CD4-positive, CD25-positive, alpha-beta regulatory T cell (primary cell): ENCODE measurements at regions not wholly inside any gene's neighbourhood (a gene's known extent, or its start where the extent isn't known, plus 50 kb on each side); places are given as distances from the start of the nearest gene placed in this dataset.

Source experiments
- ATAC-seq, 2 donors: fragments of 150-1000 bp; cut with Tn5 transposase; one replicate each; pipeline ENCODE4 v1.10.0; 2021; ENCODE audit warnings: low read depth in 2 of 2, moderate number of reproducible peaks in 2 of 2, moderate library complexity in 1 of 2
- DNase-seq, 3 donors: peaks; one replicate each; pipeline versions ENCODE4 v3.0.0 to v3.0.0-alpha.2; 2012 to 2022; ENCODE audit warnings: mixed read lengths in 1 of 3
- H3K27ac ChIP-seq: one replicate; pipeline ENCODE4 v1.7.0; 2013; ENCODE audit warnings: mild to moderate bottlenecking, low read length; ENCODE audit not compliant: insufficient read depth, poor library complexity, severe bottlenecking
- H3K27me3 ChIP-seq: one replicate; pipeline ENCODE4 v1.7.0; 2013; ENCODE audit warnings: low read length; ENCODE audit not compliant: control insufficient read depth, insufficient read depth
- H3K36me3 ChIP-seq: one replicate; pipeline ENCODE4 v1.7.0; 2013; ENCODE audit warnings: mild to moderate bottlenecking, low read length, moderate library complexity; ENCODE audit not compliant: control insufficient read depth, insufficient read depth
- H3K4me1 ChIP-seq: 2 replicates; pipeline ENCODE4 v1.7.0; 2013; ENCODE audit warnings: mild to moderate bottlenecking, low read length; ENCODE audit not compliant: insufficient read depth, control insufficient read depth, poor library complexity, severe bottlenecking
- H3K4me3 ChIP-seq: one replicate; pipeline ENCODE4 v1.7.0; 2013; ENCODE audit warnings: low read depth, mild to moderate bottlenecking, low read length, moderate library complexity
- H3K9me3 ChIP-seq, 2 experiments: 1 replicate in 1 of 2; 2 replicates in 1 of 2; pipeline ENCODE4 v1.7.0; 2013; ENCODE audit warnings: low read length in 2 of 2, mild to moderate bottlenecking in 1 of 2, moderate library complexity in 1 of 2; ENCODE audit not compliant: control insufficient read depth in 2 of 2
- H3K27ac Mint-ChIP-seq, 3 donors: one replicate each; pipeline ENCODE4 v1.8.0; 2020 to 2022; ENCODE audit warnings: mild to moderate bottlenecking in 3 of 3, mixed read lengths in 3 of 3, moderate library complexity in 2 of 3
- H3K27me3 Mint-ChIP-seq: one replicate; pipeline ENCODE4 v1.8.0; 2022; ENCODE audit warnings: mild to moderate bottlenecking, mixed read lengths
- H3K36me3 Mint-ChIP-seq: one replicate; pipeline ENCODE4 v1.8.0; 2020; ENCODE audit warnings: mixed read lengths
- H3K4me1 Mint-ChIP-seq, 4 donors: one replicate each; pipeline ENCODE4 v1.8.0; 2020 to 2022; ENCODE audit warnings: mixed read lengths in 4 of 4, mild to moderate bottlenecking in 1 of 4
- H3K4me3 Mint-ChIP-seq, 4 donors: one replicate each; pipeline ENCODE4 v1.8.0; 2020 to 2022; ENCODE audit warnings: mild to moderate bottlenecking in 4 of 4, mixed read lengths in 4 of 4, moderate library complexity in 3 of 4
- H3K9me3 Mint-ChIP-seq, 7 donors: one replicate each; pipeline ENCODE4 v1.8.0; 2020 to 2022; ENCODE audit warnings: mixed read lengths in 7 of 7, mild to moderate bottlenecking in 3 of 7, moderate library complexity in 2 of 7

DNA sequence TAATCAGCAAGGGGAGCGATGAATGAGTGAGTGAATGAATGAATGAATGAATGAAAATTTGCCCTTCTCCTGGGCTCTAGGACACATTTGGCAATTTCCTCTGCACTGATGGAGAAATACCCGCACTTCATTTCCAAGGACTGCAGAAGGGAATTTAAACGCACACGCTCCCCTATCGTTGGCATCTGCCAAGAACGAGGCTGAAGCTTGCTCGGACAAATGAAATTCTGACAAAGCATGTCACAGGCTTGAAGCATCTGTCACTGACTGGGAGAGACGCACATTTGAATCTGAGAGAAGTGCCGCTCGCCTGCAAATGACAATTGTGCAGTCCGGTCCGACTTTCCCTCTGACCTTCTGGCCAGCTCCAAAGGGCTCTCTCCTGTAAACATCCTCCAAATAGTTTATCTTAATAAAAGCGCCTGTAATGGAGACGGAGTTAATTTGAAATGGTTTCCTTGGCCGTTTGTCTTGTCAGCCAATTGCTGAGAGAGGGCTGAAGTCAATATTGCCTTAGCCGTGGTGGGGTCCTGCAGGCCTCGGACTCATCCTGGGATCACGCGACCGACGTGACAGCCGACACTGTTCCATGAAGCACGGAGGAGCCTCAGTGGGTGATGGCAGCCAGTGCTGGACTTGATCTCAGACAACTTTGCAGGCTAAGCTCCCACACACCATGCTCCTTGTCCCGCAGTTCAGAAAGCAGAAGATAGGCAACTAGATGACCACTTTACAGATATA, 260.7 kb downstream of the MN1 start:
- Histone ChIP-seq H3K9me3 (no peaks in the 10 kb centered on the region), H3K4me3 (no peak overlapping the region), H3K27ac (no peak overlapping the region), H3K27me3 (no peaks in the 10 kb centered on the region), H3K36me3 (no peaks in the 10 kb centered on the region), H3K4me1 (no peaks in the 10 kb centered on the region)
- Mint-ChIP-seq H3K27ac (no peak overlapping the region), H3K27me3 (peaks cover 4% of the 10 kb centered on the region), H3K4me1 (no peaks in the 10 kb centered on the region), H3K36me3 (no peaks in the 10 kb centered on the region), H3K4me3 (no peak overlapping the region), H3K9me3 (peaks cover 0 to 4% (median 0%) of the 10 kb centered on the region in 7 donors)
- ATAC-seq = no peak
- no peak for DNase-seq

- peaks cover 4% of the 10 kb centered on the region for H3K27me3 Mint-ChIP-seq
- no peaks in the 10 kb centered on the region for H3K36me3 ChIP-seq
- peaks cover 0 to 4% (median 0%) of the 10 kb centered on the region in 7 donors for H3K9me3 Mint-ChIP-seq
- no peaks in the 10 kb centered on the region for H3K4me1 Mint-ChIP-seq
- no peak overlapping the region for H3K4me3 Mint-ChIP-seq
- no peaks in the 10 kb centered on the region for H3K27me3 ChIP-seq
- no peak for DNase-seq
- H3K9me3 ChIP-seq = no peaks in the 10 kb centered on the region
- H3K27ac Mint-ChIP-seq = no peak overlapping the region
- H3K4me3 ChIP-seq = no peak overlapping the region
- no peak overlapping the region for H3K27ac ChIP-seq
- no peaks in the 10 kb centered on the region for H3K36me3 Mint-ChIP-seq
- no peak for ATAC-seq
- H3K4me1 ChIP-seq = no peaks in the 10 kb centered on the region
Measured at GRCh38 chr22:27541836-27542235, 259.7 kb downstream of the MN1 start.

GRCh38 chr22:27542602-27543001, 259.0 kb downstream of the MN1 start:
- Mint-ChIP-seq H3K36me3 (no peaks in the 10 kb centered on the region), H3K4me1 (no peaks in the 10 kb centered on the region), H3K9me3 (peaks cover 0 to 2% (median 0%) of the 10 kb centered on the region in 7 donors), H3K4me3 (no peak overlapping the region), H3K27me3 (peaks cover 4% of the 10 kb centered on the region), H3K27ac (no peak overlapping the region)
- Histone ChIP-seq H3K36me3 (no peaks in the 10 kb centered on the region), H3K4me3 (no peak overlapping the region), H3K27me3 (no peaks in the 10 kb centered on the region), H3K9me3 (no peaks in the 10 kb centered on the region), H3K27ac (no peak overlapping the region), H3K4me1 (no peaks in the 10 kb centered on the region)
- no peak for ATAC-seq
- DNase-seq = no peak

GRCh38 chr22:27543460-27543859, 258.1 kb downstream of the MN1 start:
- DNase-seq = no peak
- no peaks in the 10 kb centered on the region for H3K36me3 Mint-ChIP-seq
- H3K9me3 ChIP-seq = no peaks in the 10 kb centered on the region

GRCh38 chr22:27545085-27545484, 256.5 kb downstream of the MN1 start:
- no peaks in the 10 kb centered on the region for H3K9me3 ChIP-seq
- no peak for ATAC-seq
- no peaks in the 10 kb centered on the region for H3K27me3 ChIP-seq
- no peaks in the 10 kb centered on the region for H3K36me3 Mint-ChIP-seq
- H3K27ac Mint-ChIP-seq = no peak overlapping the region
- H3K4me3 Mint-ChIP-seq = no peak overlapping the region
- H3K4me3 ChIP-seq = no peak overlapping the region
- H3K4me1 ChIP-seq = no peaks in the 10 kb centered on the region
- DNase-seq = no peak
- no peaks in the 10 kb centered on the region for H3K36me3 ChIP-seq
- peaks cover 4% of the 10 kb centered on the region for H3K27me3 Mint-ChIP-seq
- H3K9me3 Mint-ChIP-seq = no peaks in the 10 kb centered on the region
- no peak overlapping the region for H3K27ac ChIP-seq
- H3K4me1 Mint-ChIP-seq = no peaks in the 10 kb centered on the region

More at GRCh38 chr22:27543460-27543859, 258.1 kb downstream of the MN1 start:
- H3K4me3 ChIP-seq = no peak overlapping the region
- Mint-ChIP-seq H3K4me3 (no peak overlapping the region), H3K9me3 (peaks cover 0 to 2% (median 0%) of the 10 kb centered on the region in 7 donors), H3K4me1 (no peaks in the 10 kb centered on the region), H3K27ac (no peak overlapping the region), H3K27me3 (peaks cover 4% of the 10 kb centered on the region)
- H3K27ac ChIP-seq = no peak overlapping the region
- H3K36me3 ChIP-seq = no peaks in the 10 kb centered on the region
- ATAC-seq = no peak
- H3K27me3 ChIP-seq = no peaks in the 10 kb centered on the region
- H3K4me1 ChIP-seq = no peaks in the 10 kb centered on the region

GRCh38 chr22:27546157-27546935, 255.2 kb downstream of the MN1 start:
- ATAC-seq = no peak
- Histone ChIP-seq H3K36me3 (no peaks in the 10 kb centered on the region), H3K4me3 (no peak overlapping the region), H3K4me1 (no peaks in the 10 kb centered on the region), H3K27me3 (no peaks in the 10 kb centered on the region), H3K27ac (no peak overlapping the region), H3K9me3 (no peaks in the 10 kb centered on the region)
- no peaks in the 10 kb centered on the region for H3K9me3 Mint-ChIP-seq
- H3K4me1 Mint-ChIP-seq = no peaks in the 10 kb centered on the region
- no peak overlapping the region for H3K27ac Mint-ChIP-seq
- H3K27me3 Mint-ChIP-seq = peaks cover 4% of the 10 kb centered on the region
- DNase-seq = no peak
- H3K4me3 Mint-ChIP-seq = no peak overlapping the region
- no peaks in the 10 kb centered on the region for H3K36me3 Mint-ChIP-seq

GRCh38 chr22:27551402-27551801, 250.2 kb downstream of the MN1 start:
- Histone ChIP-seq H3K27ac (no peak overlapping the region), H3K36me3 (no peaks in the 10 kb centered on the region), H3K4me3 (no peak overlapping the region), H3K4me1 (no peaks in the 10 kb centered on the region), H3K9me3 (no peaks in the 10 kb centered on the region), H3K27me3 (no peaks in the 10 kb centered on the region)
- no peak overlapping the region for H3K4me3 Mint-ChIP-seq
- DNase-seq (no peak), ATAC-seq (no peak)
- H3K36me3 Mint-ChIP-seq = peaks cover 4% of the 10 kb centered on the region
- no peaks in the 10 kb centered on the region for H3K27me3 Mint-ChIP-seq
- H3K27ac Mint-ChIP-seq = no peak overlapping the region
- H3K4me1 Mint-ChIP-seq = no peaks in the 10 kb centered on the region
- peaks cover 0 to 7% (median 0%) of the 10 kb centered on the region in 7 donors for H3K9me3 Mint-ChIP-seq
